Hippocampal formation (tissue), 2 donors: ENCODE measurements at regions not wholly inside any gene's neighbourhood (a gene's known extent, or its start where the extent isn't known, plus 50 kb on each side); places are given as distances from the start of the nearest gene placed in this dataset.
"Not testable (repeated sequence)": the region's sequence is repeated elsewhere in the genome, so short reads cannot be mapped to it uniquely, and the experiment has no call there.

Experiments
- DNase-seq, 2 donors: peaks; one replicate each; lab custom pipeline; 2025; lab: John Stamatoyannopoulos, UW

DNA sequence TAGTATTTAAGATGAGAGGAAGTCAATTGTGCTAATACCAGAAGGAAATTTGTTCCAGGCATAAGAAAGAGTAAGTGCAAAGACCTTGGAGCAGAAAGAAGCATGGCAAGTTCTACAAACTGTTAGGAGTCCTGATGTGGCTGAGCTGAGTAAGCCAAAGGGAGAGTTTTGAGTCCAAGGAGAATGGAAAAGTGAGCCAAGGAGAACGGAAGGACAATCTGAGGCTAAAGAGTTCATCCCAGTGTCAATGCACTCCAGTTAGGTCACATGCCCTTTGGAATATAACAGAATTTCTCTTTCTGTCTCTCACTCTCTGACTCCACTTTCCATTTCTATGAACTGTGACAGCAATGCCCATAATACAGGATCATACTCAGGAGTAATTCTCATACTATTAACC is 224.7 kb downstream of the CAAP1 start:
- DNase-seq: no peak

- no peak for DNase-seq
Observed at GRCh38 chr9:26665666-26666065, 226.9 kb downstream of the CAAP1 start.

- DNase-seq: not testable (repeated sequence)
Observed at GRCh38 chr9:26664087-26664773, 228.4 kb downstream of the CAAP1 start.

GRCh38 chr9:26662476-26662875 is 230.1 kb downstream of the CAAP1 start:
- DNase-seq: no peak

DNA sequence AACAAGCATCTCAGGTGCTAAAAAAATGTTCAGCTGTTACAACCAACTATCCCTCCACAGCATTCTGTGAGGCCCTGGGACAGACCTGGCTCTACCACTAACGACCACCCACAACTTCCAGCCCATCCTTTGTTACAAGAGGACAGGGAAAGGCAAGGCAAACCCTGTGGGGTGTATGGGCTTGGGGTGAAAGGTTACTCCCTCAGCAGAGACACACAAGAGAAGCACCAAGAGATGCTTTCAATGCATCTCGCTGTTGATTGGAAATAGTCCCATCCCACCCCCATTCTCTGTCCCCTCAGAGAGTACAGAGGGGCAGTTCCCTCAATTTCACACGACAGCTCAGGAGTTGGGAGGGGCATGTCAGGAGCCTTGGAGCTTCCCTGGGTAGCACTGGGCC is 234.1 kb downstream of the CAAP1 start:
- DNase-seq: no peak

DNA sequence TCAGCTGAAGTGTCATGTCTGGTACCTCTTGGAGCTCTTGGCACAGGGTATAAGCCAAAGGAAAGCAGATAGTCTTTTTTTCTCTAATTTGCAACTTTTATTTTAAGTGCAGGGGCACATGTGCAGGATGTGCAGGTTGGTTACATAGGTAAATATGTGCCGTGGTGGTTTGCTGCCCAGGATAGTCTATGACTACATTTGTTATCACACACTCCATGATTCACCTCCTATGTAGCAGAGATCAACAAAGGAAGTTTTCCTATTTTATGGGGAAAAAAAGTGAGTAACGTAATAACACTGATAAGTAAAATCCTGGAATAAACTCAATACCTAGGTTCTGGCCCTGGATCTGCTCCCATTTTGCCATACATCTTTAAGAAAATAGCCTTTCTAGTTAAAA is 234.6 kb downstream of the CAAP1 start:
- DNase-seq: no peak

- peak in 1 of 2 donors; percentile 24 for DNase-seq
Observed at GRCh38 chr9:26656003-26656870, 236.4 kb downstream of the CAAP1 start.

- no peak for DNase-seq
Observed at GRCh38 chr9:26655166-26655565, 237.4 kb downstream of the CAAP1 start.

DNA sequence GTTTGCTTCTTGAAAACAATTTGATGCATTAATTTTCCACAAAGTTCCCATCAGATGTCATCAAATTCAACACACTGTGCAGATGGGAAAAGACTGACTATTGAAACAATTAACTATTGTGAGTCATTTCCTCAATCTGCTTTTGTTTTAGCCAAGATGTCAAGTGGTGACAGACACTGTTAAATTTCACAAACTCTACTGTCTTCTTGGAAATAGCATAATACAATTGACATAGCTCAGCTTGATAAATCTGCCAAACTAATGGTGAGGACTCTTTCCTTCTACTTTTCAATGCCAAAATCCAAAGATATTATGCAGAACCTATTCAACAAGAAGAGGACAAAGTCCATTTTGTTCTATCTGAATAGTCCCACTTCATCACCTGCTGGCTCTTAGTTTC is 242.3 kb downstream of the CAAP1 start:
- DNase-seq: no peak

- DNase-seq: no peak
Observed at GRCh38 chr9:26643826-26644225, 248.8 kb downstream of the CAAP1 start.

DNA sequence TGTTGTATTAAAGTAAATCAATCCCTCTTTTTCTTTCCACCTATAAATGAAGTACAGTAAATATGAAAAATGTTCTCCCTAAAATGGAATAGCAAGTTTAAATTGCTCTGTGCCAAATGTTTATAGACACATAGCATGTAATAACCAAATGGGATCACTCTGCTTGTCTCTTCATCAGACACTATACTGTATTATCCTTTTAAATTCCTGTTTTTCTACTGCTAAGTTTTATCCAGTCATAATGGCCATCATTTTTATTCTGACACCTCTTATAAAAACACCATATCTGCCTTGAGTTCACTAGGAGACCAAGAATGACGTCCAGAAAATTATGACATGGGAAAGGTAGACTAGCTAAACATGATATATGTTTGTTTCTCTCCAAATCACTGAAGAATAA is 252.8 kb downstream of the CAAP1 start:
- no peak for DNase-seq

DNA sequence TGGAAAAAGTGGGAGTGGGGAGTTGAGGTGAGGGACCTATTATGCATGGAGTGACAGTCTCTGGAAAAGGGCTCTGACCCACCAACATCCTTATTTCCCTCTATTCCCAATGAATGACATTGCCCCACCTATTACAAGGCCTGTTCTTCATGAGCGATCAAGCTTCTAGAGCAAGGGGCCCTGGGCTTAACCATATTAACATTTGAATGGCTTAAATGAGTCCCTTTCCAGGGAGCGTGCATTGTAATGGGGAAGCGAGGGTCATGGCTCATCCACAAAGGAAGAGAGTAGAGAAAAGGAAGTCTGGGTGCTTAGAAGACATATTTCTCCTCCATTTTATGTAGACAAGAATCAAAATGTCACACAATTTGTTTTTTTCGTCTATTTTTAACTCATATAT is 255.5 kb downstream of the CAAP1 start:
- no peak for DNase-seq

DNA sequence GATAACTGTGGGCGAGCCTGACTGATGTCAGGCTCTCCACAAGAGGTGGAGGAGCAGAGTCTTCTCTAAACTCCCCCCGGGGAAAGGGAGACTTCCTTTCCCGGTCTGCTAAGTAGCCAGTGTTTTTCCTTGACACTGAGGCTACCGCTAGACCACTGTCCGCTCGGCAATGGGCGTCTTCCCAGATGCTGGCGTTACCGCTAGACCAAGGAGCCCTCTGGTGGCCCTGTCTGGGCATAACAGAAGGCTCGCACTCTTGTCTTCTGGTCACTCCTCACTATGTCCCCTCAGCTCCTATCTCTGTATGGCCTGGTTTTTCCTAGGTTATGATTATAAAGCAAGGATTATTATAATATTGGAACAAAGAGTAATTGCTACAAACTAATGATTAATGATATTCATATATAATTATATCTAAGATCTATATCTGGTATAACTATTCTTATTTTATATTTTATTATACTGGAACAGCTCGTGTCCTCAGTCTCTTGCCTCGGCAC is 278.7 kb downstream of the CAAP1 start:
- not testable (repeated sequence) for DNase-seq

DNA sequence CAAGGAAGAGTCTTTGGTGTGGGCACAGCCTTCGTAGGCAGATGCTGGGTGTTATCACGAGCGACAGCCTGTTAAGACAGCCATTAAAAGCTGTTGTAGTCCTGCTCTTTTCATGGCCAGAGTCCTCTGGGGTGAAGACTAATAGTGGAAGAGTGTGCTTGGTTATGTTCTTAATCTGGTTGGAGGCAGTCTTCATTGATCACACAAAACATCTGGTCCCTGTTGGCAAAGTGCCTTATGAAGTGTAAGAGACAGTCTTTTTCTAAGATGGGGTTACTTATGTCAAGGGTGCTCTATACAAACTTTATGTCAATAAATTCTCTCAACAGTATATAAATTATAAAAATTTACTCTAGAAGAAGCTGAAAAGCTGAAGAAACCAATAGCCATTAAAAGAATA is 280.4 kb downstream of the CAAP1 start:
- no peak for DNase-seq

- DNase-seq: no peak
Observed at GRCh38 chr9:26606756-26607155, 285.8 kb downstream of the CAAP1 start.

DNA sequence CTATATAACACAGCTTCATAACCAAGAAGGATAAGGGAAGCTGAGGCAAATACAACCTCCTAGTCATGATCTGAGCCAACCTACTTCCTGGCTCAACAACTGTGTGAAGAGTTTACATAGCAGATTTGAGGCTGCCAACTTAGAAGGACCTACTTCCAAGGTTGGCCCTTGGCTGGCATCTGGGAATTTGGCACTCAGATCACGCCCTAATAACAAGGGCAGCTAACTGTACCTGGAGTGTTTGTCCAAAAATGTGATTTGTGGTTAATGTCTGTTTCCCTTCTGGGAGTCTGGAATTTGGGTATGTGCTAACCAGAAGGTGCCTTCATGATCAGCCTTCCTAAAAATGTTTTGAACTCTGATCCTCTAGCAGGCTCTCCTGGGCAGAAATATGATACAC is 287.2 kb downstream of the CAAP1 start:
- no peak for DNase-seq

DNA sequence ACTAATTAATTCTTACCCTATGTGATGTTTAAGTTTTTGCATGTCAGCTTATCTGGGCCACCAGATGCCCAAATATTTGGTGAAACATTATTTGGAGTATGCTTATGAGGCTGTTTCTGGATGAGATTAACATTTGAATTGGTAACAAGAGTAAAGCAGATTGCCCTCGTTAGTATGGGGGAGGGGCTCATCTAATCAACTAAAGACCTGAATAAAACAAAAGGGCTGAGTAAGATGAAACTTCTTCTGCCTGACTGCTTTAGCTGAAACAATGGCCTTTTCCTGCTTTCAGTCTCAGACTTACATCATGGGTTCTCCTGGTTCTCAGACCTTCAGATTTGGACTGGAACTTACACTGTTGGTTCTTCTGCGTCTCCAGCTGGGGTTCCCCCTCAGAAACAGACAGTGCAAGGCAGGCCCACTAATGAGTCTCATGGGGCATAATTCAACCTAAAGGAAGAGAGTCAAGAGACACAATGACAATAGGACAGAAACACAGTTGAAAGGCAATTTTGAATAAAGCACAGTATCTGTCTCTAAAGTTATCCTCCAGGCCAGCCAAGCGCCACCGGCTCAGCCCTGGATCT is 288.4 kb downstream of the CAAP1 start:
- no peak for DNase-seq

DNA sequence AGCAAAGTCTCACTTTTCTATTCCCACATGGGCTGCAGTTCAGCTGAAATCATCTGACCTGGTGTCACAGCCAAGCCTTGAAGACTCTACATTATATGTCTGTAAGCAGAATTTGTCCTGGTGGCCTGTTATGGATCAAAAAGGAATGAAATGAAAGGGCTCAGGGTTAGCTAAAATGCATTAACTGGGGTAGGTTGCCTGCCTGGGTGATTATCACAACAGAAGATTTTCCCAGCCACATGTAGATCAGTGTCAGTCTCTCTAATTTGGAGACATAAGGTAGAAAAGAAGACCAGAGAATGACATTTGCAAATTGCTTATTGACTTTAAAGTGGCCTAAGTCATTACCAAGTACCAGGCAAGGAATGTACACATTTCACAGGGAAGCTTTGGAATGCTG is 289.0 kb downstream of the CAAP1 start:
- DNase-seq: no peak

DNA sequence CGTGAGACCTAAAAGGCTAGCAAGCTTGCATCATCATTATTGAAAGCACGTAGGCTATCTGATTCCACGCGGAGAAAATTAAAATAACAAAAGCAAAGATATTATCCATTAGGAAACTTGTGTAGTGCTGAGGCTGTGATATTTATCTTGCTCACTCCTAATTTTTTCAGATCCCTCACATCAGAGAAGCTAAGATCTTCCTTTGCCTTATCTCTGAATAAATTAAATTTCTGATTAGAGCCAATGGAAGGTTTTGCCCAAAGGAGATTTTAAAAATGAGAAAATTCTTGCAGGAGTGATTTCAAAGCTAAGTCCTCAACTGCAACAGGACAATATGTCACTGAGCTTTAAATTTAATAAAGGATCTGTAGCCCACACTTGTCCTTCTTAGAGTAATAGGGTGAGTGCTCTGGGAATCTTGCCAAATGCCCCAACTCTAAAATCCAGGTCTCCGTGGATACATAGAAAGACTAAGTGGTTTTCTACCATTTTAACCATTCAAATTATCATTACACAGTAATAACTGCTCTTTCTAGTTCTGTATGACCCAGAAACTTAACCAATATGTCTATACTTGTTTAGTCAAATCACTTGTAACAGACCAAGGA is 295.0 kb downstream of the CAAP1 start:
- DNase-seq: no peak

GRCh38 chr9:26579056-26579455 is 313.5 kb downstream of the CAAP1 start:
- no peak for DNase-seq

DNA sequence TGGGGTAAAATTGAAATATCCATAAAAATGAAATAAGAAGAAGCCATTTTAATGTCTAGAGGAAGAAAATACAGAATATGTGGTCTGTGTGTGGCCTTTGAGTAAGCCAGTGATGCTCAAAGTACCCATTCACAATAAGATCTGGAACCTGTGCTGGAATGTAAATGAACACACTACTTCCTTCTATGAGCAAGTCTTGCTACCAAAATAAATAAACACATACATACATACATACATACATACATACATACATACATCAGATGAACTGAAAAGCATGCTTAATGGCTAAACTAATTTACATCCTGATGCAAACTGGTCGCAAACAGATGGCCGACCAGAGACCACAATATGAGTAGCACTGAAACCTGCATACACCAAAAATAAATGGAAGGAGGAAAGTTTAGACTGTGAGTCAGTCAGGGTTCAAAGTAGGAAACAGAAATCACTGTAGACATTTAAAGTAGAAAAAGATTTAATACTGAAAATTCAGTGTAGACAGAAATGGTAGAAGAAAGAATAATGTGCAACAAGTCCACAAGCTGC is 317.6 kb downstream of the CAAP1 start:
- no peak for DNase-seq

DNA sequence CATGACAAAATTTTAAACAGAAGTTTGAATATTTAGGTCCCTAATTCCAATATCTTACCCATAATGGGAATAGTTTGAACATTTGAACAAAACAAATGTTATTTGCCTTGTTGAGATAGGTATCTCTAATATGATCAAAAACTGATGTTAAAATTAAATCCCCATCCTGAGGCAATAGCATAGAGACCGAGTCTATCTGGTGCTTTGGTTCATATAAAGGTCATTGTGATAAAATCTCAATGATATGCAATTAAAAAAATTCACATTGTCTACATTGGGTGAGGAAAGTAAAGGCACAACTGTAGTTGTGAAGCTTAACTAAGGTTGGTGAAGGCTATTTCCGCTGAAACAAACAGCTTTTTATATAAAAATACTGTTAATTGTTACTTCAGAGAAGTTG is 318.3 kb downstream of the CAAP1 start:
- no peak for DNase-seq
